H1 (cell line): ENCODE measurements at regions not wholly inside any gene's neighbourhood (a gene's known extent, or its start where the extent isn't known, plus 50 kb on each side); places are given as distances from the start of the nearest gene placed in this dataset.

Source experiments
- CTCF ChIA-PET: fragments of 300-600 bp; sonication (Branson Sonifier 250); formaldehyde crosslinking; loops from one replicate; lab custom pipeline; 2021; ENCODE audit not compliant: partially characterized antibody; lab: Charles Lee
- POLR2A ChIA-PET: fragments of 300-600 bp; sonication (Branson Sonifier 250); formaldehyde crosslinking; loops from one replicate; lab custom pipeline; 2021; ENCODE audit warnings: inconsistent platforms; ENCODE audit not compliant: partially characterized antibody; lab: Charles Lee
- DNase-seq, 2 experiments: peaks; one replicate each; pipeline versions ENCODE4 v3.0.0 to v3.0.0-alpha.2; 2010 to 2022; ENCODE audit warnings: low spot score in 2 of 2, low read depth in 1 of 2, mixed read lengths in 1 of 2
- FAIRE-seq: peaks from 2 replicates; lab custom pipeline; 2011; peaks lifted over from hg19 to GRCh38; lab: Jason Lieb, UNC
- H2AFZ ChIP-seq: 2 replicates; pipeline ENCODE4 v1.8.1; 2012; ENCODE audit warnings: low read length, inconsistent platforms
- H2AK5ac ChIP-seq: 2 replicates; pipeline ENCODE4 v1.6.1; 2013; ENCODE audit warnings: low read depth, low read length
- H2BK120ac ChIP-seq: replicated peaks from 2 replicates; pipeline ENCODE3; 2013; ENCODE audit warnings: low read depth, low read length, inconsistent platforms
- H2BK12ac ChIP-seq: 2 replicates; pipeline ENCODE4 v1.6.1; 2013; ENCODE audit warnings: low read depth, low read length
- H2BK15ac ChIP-seq: 2 replicates; pipeline ENCODE4 v1.6.1; 2013; ENCODE audit warnings: low read length
- H2BK20ac ChIP-seq: 2 replicates; pipeline ENCODE4 v1.6.1; 2013; ENCODE audit warnings: low read length
- H2BK5ac ChIP-seq: 2 replicates; pipeline ENCODE4 v1.6.1; 2013; ENCODE audit warnings: low read depth, low read length
- H3K14ac ChIP-seq: 2 replicates; pipeline ENCODE4 v1.6.1; 2013; ENCODE audit warnings: inconsistent platforms; ENCODE audit not compliant: insufficient read length
- H3K18ac ChIP-seq: 2 replicates; pipeline ENCODE4 v1.6.1; 2013; ENCODE audit warnings: low read length; ENCODE audit errors: extremely low read depth
- H3K23ac ChIP-seq: 2 replicates; pipeline ENCODE4 v1.6.1; 2013; ENCODE audit warnings: inconsistent platforms; ENCODE audit not compliant: insufficient read length
- H3K23me2 ChIP-seq: 2 replicates; pipeline ENCODE4 v1.6.1; 2013; ENCODE audit warnings: low read depth, low read length
- H3K27ac ChIP-seq: 2 replicates; pipeline ENCODE4 v1.6.1; 2011; ENCODE audit warnings: low read depth, low read length, inconsistent platforms
- H3K27me3 ChIP-seq, 4 experiments: replicated peaks in 1 of 4; 1 replicate in 1 of 4; 2 replicates in 3 of 4; pipeline versions ENCODE4 v1.6.1 to v1.8.1; 2011 to 2013; ENCODE audit warnings: low read length in 3 of 4, mild to moderate bottlenecking in 3 of 4, inconsistent platforms in 2 of 4, mixed read lengths in 2 of 4, moderate library complexity in 1 of 4; ENCODE audit not compliant: control insufficient read depth in 3 of 4, insufficient read depth in 3 of 4; ENCODE audit errors: extremely low read depth in 1 of 4
- H3K36me3 ChIP-seq, 4 experiments: 2 replicates each; pipeline versions ENCODE4 v1.6.1 to v1.8.1; 2011 to 2013; ENCODE audit warnings: mild to moderate bottlenecking in 4 of 4, low read length in 3 of 4, moderate library complexity in 2 of 4, control low read depth in 1 of 4, inconsistent platforms in 1 of 4; ENCODE audit not compliant: insufficient read depth in 4 of 4, control insufficient read depth in 2 of 4
- H3K4ac ChIP-seq: replicated peaks from 2 replicates; pipeline ENCODE3; 2013; ENCODE audit warnings: low read length, low read depth, mixed read lengths, inconsistent platforms; ENCODE audit not compliant: insufficient read length
- H3K4me1 ChIP-seq, 4 experiments: replicated peaks in 1 of 4; 1 replicate in 1 of 4; 2 replicates in 3 of 4; pipeline versions ENCODE4 v1.6.1 to v1.8.1; 2011 to 2013; ENCODE audit warnings: low read length in 3 of 4, inconsistent platforms in 2 of 4, mixed read lengths in 1 of 4; ENCODE audit not compliant: insufficient read depth in 4 of 4, control insufficient read depth in 3 of 4
- H3K4me2 ChIP-seq, 2 experiments: 2 replicates each; pipeline versions ENCODE4 v1.6.1 to v1.8.1; 2011 to 2013; ENCODE audit warnings: low read depth in 2 of 2, low read length in 2 of 2, control low read depth in 1 of 2, inconsistent platforms in 1 of 2, mild to moderate bottlenecking in 1 of 2; ENCODE audit not compliant: insufficient read depth in 1 of 2
- H3K4me3 ChIP-seq, 4 experiments: fragments of 200-600, 300-600 bp in 1 of 4; sonication (generic), shearing (Covaris generic), sonication (Bioruptor Twin) in 1 of 4; 2 replicates each; pipeline versions ENCODE4 v1.5.1 to v1.8.1; 2011 to 2016; ENCODE audit warnings: low read length in 4 of 4, low read depth in 3 of 4, control low read depth in 2 of 4, inconsistent platforms in 2 of 4, mild to moderate bottlenecking in 2 of 4, mixed read lengths in 1 of 4, moderate library complexity in 1 of 4; ENCODE audit not compliant: insufficient read depth in 2 of 4; ENCODE audit errors: extremely low read depth in 1 of 4
- H3K56ac ChIP-seq: replicated peaks from 2 replicates; pipeline ENCODE3; 2013; ENCODE audit warnings: low read depth, mild to moderate bottlenecking, mixed read lengths, low read length, inconsistent platforms; ENCODE audit not compliant: insufficient read length
- H3K79me1 ChIP-seq: 2 replicates; pipeline ENCODE4 v1.6.1; 2013; ENCODE audit warnings: low read depth, low read length, control low read depth
- H3K79me2 ChIP-seq, 2 experiments: 2 replicates each; pipeline versions ENCODE4 v1.6.1 to v1.8.1; 2012 to 2013; ENCODE audit warnings: low read length in 2 of 2, mild to moderate bottlenecking in 2 of 2, inconsistent platforms in 1 of 2; ENCODE audit not compliant: insufficient read depth in 2 of 2, control insufficient read depth in 1 of 2
- H3K9ac ChIP-seq, 4 experiments: replicated peaks in 1 of 4; 1 replicate in 1 of 4; 2 replicates in 3 of 4; pipeline versions ENCODE4 v1.6.1 to v1.8.1; 2011 to 2013; ENCODE audit warnings: low read depth in 3 of 4, low read length in 3 of 4, control low read depth in 2 of 4, mild to moderate bottlenecking in 2 of 4, moderate library complexity in 2 of 4, inconsistent platforms in 1 of 4; ENCODE audit errors: extremely low read depth in 1 of 4
- H3K9me3 ChIP-seq, 2 experiments: 2 replicates each; pipeline versions ENCODE4 v1.6.1 to v1.8.1; 2012 to 2013; ENCODE audit warnings: mild to moderate bottlenecking in 2 of 2, moderate library complexity in 2 of 2, control low read depth in 1 of 2, inconsistent platforms in 1 of 2, low read depth in 1 of 2, low read length in 1 of 2, mixed read lengths in 1 of 2; ENCODE audit not compliant: insufficient read depth in 2 of 2
- H4K20me1 ChIP-seq, 2 experiments: replicated peaks in 1 of 2; 2 replicates each; pipeline versions ENCODE3 to v1.8.1; 2011 to 2013; ENCODE audit warnings: inconsistent platforms in 2 of 2, low read length in 2 of 2, mild to moderate bottlenecking in 1 of 2; ENCODE audit not compliant: insufficient read depth in 2 of 2, control insufficient read depth in 1 of 2
- H4K5ac ChIP-seq: 2 replicates; pipeline ENCODE4 v1.6.1; 2013; ENCODE audit warnings: low read length, low read depth, mixed read lengths, inconsistent platforms; ENCODE audit not compliant: insufficient read length
- H4K8ac ChIP-seq: 2 replicates; pipeline ENCODE4 v1.8.0; 2013; ENCODE audit warnings: mild to moderate bottlenecking, moderate library complexity, low read length, inconsistent platforms; ENCODE audit not compliant: insufficient read depth; ENCODE audit errors: extremely low read depth
- H4K91ac ChIP-seq: replicated peaks from 2 replicates; pipeline ENCODE3; 2013; ENCODE audit warnings: low read length, mixed read lengths, inconsistent platforms; ENCODE audit not compliant: insufficient read length
- WGBS, 2 experiments: shearing (Covaris generic) in 1 of 2; methylation state at CpG; one replicate each; pipeline versions ENCODE4 v1.1.6 to v1.1.7; 2013 to 2015; ENCODE audit warnings: low lambda C conversion rate in 2 of 2, mixed read lengths in 2 of 2, inconsistent platforms in 1 of 2, low coverage in 1 of 2, missing lambda C conversion rate in 1 of 2; ENCODE audit not compliant: insufficient replicate concordance in 2 of 2, insufficient coverage in 1 of 2, insufficient read length in 1 of 2; ENCODE audit errors: extremely low coverage in 1 of 2, missing lambda C conversion rate in 1 of 2; 5-methylcytosine and 5-hydroxymethylcytosine counted together

- no peak overlapping the region; the same call in 1 of the 2 replicates for H2AK5ac ChIP-seq
- POLR2A ChIA-PET, result no interaction called here
- no peak overlapping the region for H3K4ac ChIP-seq
- no peak overlapping the region for H3K23ac ChIP-seq
- H3K27me3 ChIP-seq, result no peaks in the 10 kb centered on the region
- no peaks in the 10 kb centered on the region for H3K36me3 ChIP-seq
- no peak overlapping the region for H4K8ac ChIP-seq
- no peaks in the 10 kb centered on the region for H4K20me1 ChIP-seq
- CTCF ChIA-PET, result interaction anchor here (1.4 kb wide), 1 partner anchor 12 kb away, joined by 3 read pairs; no protein-coding TSS in a partner anchor
- H2BK20ac ChIP-seq, result no peak overlapping the region
- no peaks in the 10 kb centered on the region for H3K79me1 ChIP-seq
- H3K4me3 ChIP-seq, result no peak overlapping the region
- no peak overlapping the region for H2BK120ac ChIP-seq
- WGBS, 2 experiments, result 49% methylated on average over 2 of the region's 2 CpGs; no CpG with 5 or more reads in 1 of the 2 experiments
- H2BK5ac ChIP-seq, result no peak overlapping the region
- H3K4me2 ChIP-seq, result peak overlapping the region in 1 of 2 experiments; percentile 33; a peak in 1 of 4 replicates
- no peak overlapping the region for H4K91ac ChIP-seq
- H3K79me2 ChIP-seq, result no peaks in the 10 kb centered on the region
- H2BK15ac ChIP-seq, result no peak overlapping the region
- peaks cover 0 to 2% (median 0%) of the 10 kb centered on the region in 4 experiments; a peak in 3 of 7 replicates for H3K4me1 ChIP-seq
- H3K9me3 ChIP-seq, result no peaks in the 10 kb centered on the region
- no peak overlapping the region for H3K27ac ChIP-seq
- no peak overlapping the region for H2AFZ ChIP-seq
- H3K14ac ChIP-seq, result no peak overlapping the region
- no peaks in the 10 kb centered on the region for H3K23me2 ChIP-seq
- no peak overlapping the region for H3K9ac ChIP-seq
- no peak for FAIRE-seq
- DNase-seq, result no peak
- no peak overlapping the region; the same call in 1 of the 2 replicates for H3K18ac ChIP-seq
- H2BK12ac ChIP-seq, result no peak overlapping the region
- H4K5ac ChIP-seq, result peak overlapping the region; percentile 92
- no peak overlapping the region for H3K56ac ChIP-seq
Measured at GRCh38 chr2:163187119-163187518, 348.6 kb upstream of the KCNH7 start.
